IPS-NIHi7 (cell line): ENCODE measurements at regions not wholly inside any gene's neighbourhood (a gene's known extent, or its start where the extent isn't known, plus 50 kb on each side); places are given as distances from the start of the nearest gene placed in this dataset.
"Not testable (repeated sequence)": the region's sequence is repeated elsewhere in the genome, so short reads cannot be mapped to it uniquely, and the experiment has no call there.

Experiments
- DNase-seq: peaks from one replicate; pipeline ENCODE4 v3.0.0; 2012; ENCODE audit warnings: mixed read lengths; ENCODE audit errors: extremely low spot score

DNA sequence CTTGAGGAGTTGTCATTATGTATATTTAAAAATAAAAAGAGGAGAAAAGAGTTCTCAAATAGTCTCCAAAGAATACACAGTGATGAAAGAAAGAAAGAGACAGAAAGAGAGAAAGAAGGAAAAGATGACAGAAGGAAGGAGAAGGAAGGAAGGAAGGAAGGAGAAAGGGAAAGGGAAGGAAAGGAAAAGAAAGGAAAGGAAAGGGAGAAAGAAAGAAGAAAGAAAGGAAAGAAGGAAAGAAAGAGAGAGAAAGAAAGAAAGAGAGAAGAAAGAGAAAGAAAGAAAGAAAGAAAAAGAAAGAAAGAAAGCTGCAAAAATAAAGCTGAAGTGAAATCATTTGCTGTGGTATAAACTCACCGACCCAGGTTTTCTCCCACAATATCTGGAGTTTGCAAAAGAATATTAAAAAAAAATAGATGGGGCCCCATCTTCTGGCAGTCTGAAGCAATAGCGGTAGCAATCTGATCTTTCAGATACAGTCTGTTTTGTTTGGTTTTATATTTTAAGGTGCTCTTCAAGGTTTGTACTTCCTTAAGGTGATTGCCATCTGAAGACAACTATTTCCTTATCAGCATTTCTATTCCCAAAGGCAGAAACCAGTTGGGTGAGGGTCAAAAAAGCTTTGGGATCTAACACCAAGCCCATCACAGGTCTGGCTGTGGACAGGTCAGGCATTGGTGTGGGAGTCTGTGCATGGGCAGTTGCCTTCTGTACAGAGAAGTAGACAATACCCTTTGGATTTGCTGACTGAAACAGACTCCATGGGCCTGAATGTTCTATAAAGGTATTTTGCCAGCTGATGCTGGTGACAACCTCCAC is 160.4 kb downstream of the CPEB2 start:
- DNase-seq: no peak

DNA sequence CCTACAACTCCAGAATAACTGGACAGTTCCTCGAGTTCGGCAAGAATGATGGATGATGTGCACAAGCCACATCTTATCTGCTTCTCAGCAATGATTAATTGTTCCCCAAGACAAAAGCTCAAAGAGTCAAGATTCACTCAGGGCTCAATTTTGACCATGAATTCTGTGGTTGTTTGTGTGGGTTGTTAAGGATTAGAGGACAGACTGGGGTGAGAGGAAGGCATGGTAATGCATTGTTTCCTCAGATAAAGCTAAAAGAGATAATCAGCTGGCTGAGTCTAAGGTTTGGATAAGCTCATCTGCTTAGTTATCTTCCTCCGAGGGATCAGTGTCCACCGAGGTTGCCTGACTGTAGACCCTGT is 161.0 kb downstream of the CPEB2 start:
- DNase-seq: no peak

DNA sequence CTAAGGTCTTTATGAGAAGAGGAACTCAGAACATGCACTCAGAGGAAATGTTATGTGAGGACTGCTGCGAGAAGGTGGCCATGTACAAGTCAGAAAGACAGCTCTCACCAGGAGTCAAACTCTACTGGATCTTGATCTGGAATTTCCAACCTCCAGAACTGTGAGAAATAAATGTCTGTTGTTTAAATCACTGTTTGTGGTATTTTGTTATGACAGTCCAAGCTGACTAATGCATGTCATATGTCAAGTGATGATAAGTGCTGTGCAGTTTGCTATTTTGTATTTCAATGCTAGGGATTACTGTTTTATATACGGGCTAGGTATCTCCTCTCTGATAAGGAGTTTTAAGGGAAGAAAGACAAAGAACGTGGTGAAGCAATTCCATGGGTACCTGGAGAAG is 162.3 kb downstream of the CPEB2 start:
- DNase-seq: no peak

DNA sequence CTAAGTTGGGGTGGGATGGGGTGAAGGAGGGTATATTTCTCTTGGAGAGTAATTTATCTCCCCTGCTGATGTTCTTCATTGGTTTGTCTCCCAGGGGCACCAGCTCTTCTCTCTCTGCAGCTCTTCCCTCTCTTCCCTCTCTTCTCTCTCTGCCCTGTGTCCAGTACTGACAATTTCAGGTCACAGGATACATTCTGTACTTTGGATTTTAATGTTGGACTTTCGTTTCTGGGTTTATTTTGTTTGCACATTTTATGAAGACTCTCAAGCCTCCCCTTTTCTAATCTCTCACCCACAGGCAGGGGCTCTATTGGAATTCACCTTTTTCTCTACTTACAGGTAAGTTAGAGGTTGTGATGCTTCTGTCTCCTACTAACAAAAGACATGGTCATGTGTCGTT is 165.5 kb downstream of the CPEB2 start:
- DNase-seq: no peak

DNA sequence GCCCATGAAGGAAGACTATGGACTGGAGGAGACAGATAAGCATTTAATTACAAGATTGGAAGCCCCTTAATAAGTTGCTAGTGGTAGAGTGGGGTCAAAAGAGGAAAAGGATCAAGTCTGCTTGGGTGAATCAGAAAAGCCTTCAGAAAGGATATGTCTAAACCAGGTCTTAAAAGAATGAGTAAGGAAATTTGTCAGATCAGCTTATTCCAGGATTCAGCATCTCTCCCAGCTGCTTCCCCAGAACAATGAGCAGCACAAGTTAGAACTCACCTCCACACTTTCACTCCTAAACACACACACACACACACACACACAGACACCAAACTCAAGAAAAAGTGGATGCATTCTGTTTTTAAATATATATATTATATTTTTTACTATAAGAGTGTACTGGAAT is 166.5 kb downstream of the CPEB2 start:
- no peak for DNase-seq

DNA sequence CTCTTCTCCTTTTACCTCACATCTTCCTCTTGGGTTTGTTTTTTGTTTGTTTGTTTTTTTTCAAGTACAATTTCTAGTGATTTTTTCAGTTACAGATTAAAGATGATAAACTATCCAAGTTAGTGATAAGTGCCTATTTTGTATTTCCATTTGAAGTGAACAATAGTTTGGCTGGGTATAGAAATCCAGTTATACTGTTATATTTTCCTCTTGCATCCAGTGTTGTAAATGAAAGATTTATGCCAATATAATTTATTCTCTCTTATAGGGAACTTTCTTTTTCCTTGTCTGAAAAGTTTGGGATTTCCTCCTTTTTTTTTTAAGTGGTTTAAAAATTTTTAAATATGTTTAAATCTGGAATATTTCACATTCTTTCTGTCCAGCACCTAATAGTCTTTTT is 169.4 kb downstream of the CPEB2 start:
- DNase-seq: no peak

DNA sequence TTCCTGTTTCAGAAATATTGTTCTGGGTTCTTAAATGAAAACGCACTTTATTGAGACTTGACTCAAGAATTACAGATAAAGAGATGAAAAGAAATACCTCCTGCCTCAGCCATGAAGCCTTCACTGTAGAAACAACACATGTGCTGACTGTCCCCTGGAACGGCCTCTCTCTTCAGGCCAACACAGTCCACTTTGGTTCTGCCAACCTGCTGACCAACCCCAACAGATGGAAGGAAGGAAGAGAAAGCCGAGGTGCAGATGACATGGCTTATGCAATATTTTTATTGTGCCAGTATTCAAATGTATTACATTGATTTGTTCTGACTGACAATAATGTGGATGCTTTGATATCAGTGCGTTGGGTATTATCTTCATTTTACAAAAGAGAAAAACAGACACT is 171.0 kb downstream of the CPEB2 start:
- no peak for DNase-seq

DNA sequence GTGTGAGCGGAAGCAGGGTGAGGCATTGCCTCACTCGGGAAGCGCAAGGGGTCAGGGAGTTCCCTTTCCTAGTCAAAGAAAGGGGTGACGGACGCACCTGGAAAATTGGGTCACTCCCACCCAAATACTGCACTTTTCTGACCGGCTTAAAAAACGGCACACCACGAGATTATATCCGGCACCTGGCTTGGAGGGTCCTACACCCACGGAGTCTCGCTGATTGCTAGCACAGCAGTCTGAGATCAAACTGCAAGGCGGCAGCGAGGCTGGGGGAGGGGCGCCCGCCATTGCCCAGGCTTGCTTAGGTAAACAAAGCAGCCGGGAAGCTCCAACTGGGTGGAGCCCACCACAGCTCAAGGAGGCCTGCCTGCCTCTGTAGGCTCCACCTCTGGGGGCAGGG is 171.9 kb downstream of the CPEB2 start:
- DNase-seq: not testable (repeated sequence)

DNA sequence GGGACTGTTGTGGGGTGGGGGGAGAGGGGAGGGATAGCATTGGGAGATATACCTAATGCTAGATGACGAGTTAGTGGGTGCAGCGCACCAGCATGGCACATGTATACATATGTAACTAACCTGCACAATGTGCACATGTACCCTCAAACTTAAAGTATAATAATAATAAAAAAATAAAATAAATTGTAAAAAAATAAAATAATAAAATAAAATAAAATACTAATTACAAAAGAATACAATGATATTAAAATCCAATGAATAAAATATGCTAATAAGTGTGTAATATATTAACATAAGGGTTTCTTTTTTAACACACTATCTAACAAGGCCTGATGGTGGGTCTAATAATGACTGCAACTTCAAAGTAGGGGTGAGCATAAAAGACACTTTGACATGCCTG is 177.6 kb downstream of the CPEB2 start:
- not testable (repeated sequence) for DNase-seq

DNA sequence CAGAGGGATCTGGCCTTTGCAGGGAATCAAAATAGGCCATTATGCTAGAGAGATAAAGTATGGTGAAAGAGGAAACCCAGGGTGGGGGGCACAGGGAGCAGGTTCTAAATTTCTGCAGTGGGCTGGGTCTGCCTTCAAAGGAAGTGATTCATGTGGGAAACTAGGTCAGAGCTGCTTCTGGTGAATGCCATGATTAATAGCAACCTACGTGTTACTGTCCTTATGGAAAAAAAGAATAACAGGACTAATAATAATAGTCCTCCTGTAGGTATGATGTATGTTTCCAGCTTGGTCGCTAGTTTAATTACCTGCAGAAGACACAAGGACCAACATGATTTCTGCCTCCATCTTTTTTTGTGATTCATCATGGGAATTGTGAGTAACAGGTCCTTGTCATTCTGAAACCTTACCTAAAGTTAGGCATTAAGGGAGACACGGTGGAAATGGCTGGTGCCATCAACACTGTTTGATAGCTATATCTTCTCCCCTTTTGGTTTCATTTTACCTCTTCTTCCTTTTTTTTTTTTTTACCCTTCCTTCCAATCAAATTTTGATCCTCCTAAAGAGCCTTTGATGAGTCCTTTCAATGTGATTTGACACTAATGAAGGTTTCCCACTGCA is 180.4 kb downstream of the CPEB2 start:
- DNase-seq: no peak

DNA sequence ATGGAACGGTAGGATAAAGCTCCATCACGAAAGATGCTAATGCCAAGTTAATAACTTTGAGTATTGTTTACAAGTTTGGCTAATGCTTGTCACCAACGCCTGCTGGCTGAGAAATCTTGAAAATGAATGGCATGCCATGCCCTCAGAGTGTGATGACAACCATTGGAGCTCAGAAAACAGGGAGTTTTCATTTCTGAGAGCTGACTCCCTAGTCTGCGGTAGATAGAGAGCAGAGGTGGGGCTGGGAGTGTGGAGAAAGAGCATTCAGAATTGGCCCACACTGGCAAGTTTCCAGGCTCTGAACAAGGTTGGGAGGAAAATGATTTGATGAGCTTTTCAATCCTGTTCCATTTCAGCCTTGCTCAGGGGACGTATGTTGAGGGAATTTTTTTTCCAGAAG is 183.9 kb downstream of the CPEB2 start:
- DNase-seq: no peak

DNA sequence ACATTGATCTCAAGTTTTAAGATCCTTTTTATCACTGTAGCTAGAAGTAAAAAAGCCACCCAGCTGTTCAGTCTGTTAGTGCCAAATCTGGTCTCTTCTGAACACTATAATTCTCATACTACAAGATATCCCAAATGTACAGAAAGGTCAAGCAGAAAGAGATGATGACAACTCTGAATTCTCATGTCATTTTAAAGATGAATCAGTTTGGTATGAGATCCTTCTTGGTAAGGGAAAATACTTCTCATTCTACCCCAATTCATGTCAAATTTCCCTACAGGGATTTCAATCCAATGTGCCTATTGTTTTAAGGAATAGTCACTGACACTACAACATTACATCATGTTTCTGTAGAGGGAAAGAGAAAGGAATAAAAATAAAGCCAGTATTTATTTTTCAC is 184.5 kb downstream of the CPEB2 start:
- no peak for DNase-seq

DNA sequence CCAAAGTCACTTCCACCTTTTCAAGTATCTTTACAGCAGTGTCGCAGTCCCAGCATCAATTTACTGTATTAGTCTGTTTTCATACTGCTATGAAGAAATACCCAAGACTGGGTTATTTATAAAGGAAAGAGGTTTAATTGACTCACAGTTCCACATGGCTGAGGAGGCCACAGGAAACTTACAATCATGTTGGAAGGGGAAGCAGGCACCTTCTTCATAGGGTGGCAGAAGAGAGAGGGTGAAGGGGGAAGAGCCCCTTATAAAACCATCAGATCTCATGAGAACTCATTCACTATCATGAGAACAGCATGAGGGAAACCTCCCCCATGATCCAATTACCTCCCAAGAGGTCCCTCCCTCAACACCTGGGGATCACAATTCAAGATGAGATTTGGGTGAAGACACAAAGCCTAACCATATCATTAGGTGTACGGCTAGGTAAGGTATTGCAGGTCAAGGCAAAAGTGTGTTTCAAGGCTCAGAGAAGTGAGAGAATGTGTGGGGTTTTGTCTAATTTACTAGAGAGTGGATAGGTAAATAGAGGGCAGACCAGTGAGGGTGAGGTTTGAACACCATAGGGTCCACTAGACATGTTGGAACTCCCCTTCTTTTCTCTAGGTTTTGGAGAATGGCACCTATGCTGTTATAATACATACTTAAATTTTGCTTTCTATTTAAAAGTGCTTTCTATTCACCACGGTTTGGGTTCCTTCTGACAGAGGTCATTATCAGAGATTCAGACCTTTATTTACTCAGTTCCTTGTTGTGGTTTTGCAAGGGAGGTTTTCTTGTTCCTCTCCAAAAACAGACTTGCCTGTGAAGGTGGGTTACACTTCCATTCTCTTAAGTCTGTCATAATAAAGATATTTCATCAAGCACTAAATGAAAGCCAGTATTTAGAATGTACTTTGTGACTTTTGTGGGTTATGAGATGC is 186.6 kb downstream of the CPEB2 start:
- no peak for DNase-seq

DNA sequence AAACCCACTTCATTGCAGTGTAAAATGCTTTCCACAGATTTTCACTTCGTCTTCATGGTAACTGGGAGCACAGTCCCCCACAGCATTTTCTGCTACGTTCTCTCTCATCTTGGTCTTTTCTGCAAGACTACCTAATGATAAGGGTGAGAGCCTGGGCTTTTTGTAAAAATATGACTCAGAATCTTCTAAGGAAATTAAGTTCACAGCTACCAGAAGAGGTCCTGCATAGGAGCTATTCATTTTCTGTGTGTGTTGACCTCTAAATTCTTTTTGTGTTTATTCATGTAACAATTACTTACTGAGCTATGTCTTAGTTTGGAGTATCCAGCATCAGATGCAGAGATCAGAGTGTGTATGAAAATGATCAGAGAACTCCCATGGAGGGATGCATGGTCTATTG is 192.2 kb downstream of the CPEB2 start:
- DNase-seq: no peak

DNA sequence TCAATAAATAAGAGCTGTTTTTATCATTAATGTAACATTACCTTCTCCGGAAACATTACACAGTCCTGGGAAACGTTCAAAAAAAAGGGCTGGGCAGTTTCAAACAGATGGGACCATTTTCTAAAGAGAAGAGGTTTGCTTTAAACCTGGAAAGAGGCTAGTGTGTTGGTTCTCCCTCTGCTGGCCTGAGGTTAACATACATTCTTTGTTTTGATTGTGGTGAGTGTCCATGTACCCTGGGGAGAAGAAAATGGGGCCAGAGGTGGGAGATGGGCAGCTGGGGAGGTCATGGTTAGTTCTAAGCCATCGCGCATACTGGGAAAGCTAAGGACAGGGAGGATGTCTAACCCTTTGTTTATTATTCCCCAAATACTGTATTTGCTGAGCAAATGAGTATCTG is 194.7 kb downstream of the CPEB2 start:
- DNase-seq: peak; percentile 73

DNA sequence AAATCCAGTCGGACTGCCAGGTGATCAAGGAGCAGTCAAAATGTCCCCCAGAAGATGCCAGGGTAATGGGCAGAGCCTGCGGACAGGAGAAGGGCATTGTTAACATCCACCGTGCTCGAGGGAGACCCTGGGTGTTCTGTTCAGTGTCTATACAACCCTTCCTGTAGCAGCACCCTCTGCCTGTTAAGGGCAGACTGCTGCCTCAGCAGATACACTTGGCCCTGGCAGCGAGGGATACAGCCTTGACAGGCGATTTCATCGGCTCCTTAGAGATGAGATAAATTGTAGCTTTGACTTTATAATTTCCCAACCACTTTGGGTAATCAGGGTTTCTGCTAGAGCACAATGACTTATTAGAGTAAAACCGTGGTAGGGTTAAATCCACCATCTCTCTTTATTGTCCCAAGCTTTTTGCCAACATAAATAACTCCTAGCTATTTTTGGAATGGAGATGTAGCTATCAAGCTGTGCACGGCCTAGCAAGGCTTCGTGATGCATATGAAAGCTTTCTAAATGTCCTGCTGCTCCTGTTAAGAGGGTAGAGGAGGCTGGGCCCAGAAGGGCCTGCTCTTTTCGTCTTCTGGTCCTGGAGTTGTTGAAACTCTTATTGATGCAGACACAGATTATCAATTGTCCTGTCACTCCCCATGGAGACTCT is 195.9 kb downstream of the CPEB2 start:
- peak; percentile 38 for DNase-seq

DNA sequence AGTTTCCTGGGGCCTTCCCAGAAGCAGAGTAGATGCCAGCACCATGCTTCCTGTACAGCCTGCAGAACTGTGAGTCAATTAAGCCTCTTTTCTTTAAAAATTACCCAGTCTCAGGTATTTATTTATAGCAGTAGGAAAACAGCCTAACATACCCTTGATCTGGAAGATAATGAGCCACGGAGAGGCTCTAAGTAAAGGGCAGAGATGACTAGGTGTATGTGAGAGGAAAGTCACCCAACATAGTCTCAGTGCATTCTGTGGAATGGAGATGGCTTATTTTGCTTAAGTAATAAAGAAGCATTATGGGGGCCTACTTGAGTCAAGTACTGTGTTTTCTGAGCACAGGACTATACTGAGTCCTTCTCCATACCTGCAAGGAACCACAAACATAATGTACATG is 199.5 kb downstream of the CPEB2 start:
- DNase-seq: no peak

DNA sequence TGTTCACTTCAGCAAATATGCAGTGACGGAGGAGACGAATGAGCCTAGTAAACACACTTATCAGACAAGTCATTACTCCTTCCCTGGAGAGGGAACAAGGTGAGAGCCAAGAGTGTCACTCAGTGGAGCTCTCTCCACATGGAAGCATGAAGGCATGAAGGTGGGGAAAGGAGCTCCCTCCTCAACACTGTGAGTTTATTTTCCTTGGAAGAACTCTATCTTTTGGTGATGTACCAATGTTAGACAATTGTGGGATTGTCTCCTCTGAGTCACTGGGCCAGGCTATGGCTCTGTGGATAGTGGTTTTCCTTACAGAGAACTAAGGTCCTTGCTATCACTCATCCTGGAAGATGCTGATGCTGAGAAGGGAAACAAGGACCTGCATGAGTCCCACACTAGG is 200.2 kb downstream of the CPEB2 start:
- no peak for DNase-seq

DNA sequence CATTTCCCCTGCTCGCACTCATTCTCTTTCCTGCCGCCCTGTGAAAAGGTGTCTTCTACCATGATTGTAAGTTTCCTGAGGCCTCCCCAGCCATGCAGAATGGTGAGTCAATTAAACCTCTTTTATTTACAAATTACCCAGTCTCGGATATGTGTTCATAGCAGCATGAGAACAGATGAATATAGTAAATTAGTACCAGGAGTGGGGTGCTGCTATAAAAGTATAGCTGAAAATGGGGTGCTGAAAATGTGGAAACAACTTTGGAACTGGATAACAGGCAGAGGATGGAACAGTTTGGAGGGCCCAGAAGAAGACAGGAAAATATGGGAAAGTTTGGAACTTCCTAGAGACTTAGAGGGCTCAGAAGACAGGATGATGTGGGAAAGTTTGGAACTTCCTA is 204.2 kb downstream of the CPEB2 start:
- DNase-seq: not testable (repeated sequence)

DNA sequence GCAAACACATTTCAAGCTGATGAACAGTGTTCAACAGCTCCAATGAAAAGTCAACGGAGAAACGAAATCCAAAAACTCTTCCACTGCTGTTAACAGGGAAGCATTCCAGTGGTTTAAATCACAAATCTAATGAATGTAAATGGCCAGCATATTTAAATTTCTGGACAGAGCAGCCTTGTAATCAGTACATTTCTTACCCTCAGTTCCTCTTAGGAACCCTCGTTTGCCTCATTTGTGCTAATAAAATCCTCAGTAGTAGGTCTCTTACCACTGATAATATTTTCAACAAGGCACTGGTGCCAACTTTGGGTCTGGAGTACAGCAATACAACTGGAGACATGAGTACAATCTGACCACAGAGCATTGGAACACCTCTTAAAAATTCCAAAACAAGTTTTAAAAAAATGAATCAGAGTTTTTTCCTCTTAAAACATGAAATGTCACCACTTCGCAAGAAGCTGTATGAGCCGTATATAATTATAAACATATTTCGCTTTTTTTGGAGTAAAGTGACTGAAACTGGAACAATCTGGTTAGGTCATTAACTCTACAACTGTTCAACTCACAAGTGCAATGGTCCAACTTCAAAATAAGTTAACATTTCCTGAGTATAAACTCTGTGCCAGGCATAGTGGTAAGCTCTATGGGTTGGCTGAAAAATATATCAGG is 211.2 kb downstream of the CPEB2 start:
- no peak for DNase-seq

DNA sequence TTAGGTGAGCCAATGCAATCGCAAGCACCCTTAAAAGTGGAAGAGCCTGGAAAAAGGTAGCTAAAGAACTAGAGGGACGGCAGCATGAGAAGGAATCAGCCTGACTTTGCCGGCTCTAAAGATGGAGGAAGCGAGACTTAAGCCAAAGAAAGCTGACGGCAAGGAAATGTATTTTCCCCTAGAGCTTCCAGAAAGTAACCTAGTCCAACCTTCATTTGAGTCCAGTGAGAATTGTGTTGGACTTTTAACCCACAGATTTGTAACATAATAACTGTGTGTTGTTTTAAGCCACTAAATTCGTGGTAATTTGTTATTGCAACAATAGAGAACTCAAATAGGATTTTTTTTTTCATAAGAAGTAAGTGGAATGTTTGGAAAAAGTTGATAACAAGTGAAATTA is 212.7 kb upstream of the C1QTNF7 start:
- no peak for DNase-seq

DNA sequence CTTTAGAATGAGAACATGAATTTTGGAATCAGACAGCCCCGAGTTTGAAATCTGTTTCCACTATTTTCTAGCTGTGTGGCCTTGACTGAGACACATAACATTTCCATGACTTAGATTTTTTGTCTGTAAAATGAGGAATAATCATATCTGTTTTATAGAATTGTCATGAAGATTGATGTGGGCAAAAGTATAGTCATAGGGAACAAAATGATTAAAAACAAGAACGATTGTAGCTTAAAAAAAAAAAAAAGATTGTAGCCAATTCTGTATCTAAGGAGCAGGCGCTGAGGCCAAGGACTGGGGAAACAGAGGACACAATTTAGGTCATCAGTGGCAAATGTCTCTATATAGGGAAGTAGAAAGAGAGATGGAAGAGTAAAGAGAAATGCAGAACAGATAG is 201.6 kb upstream of the C1QTNF7 start:
- no peak for DNase-seq
